ENCODE measurements at regions not wholly inside any gene's neighbourhood (a gene's known extent, or its start where the extent isn't known, plus 50 kb on each side); places are given as distances from the start of the nearest gene placed in this dataset.

DNA sequence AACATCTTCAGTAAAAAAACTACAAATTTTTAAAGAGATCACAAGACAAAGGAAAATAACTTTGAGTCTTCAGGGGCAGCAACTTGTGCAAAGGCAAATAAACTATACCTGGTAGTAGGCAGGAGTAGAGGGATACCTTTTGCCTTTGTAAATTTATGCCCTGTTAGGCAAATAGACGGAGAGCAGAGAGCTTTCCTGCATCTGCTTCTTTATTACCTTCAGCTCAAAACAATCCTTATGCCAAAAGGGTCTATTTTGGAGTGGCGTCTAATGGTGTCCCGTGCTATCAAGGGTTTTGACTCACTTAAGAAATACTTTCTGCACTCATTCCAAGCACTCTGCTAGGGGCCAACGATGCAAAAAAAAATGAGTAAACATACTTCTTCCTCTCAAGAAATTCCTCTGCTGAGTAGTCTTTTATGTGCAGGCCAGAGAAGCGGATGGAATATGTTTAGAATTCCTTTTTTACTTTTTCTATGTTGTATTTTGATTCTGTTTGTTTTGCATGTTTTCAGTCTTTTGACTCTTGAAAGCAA lies 131.9 kb downstream of the ANXA5 start:
- H3K36me3 Mint-ChIP-seq = no peaks in the 10 kb centered on the region
- peaks cover 6% of the 10 kb centered on the region for H3K9me3 Mint-ChIP-seq
- H3K27ac Mint-ChIP-seq = no peak overlapping the region
- no peak for TF ChIP-seq CTCF (IDR thresholded peaks at IDR 0.05; ENCODE audit: unreplicated experiment)
- H3K27me3 Mint-ChIP-seq (ENCODE audit: low read depth) = peaks cover 18% of the 10 kb centered on the region
- no peaks in the 10 kb centered on the region for H3K4me1 Mint-ChIP-seq
- DNase-seq (ENCODE audit: low spot score in 2 of 2, unreplicated experiment in 2 of 2) = no peak
- H3K4me3 Mint-ChIP-seq = no peak overlapping the region

GRCh38 chr4:121562811-121563210 lies 134.0 kb downstream of the ANXA5 start:
- H3K27me3 Mint-ChIP-seq (ENCODE audit: low read depth) = peaks cover 19% of the 10 kb centered on the region
- no peak overlapping the region for H3K4me3 Mint-ChIP-seq
- DNase-seq (ENCODE audit: low spot score in 2 of 2, unreplicated experiment in 2 of 2) = no peak
- no peaks in the 10 kb centered on the region for H3K4me1 Mint-ChIP-seq
- H3K27ac Mint-ChIP-seq = no peak overlapping the region
- no peak for TF ChIP-seq CTCF (IDR thresholded peaks at IDR 0.05; ENCODE audit: unreplicated experiment)
- H3K36me3 Mint-ChIP-seq = no peaks in the 10 kb centered on the region
- no peaks in the 10 kb centered on the region for H3K9me3 Mint-ChIP-seq

DNA sequence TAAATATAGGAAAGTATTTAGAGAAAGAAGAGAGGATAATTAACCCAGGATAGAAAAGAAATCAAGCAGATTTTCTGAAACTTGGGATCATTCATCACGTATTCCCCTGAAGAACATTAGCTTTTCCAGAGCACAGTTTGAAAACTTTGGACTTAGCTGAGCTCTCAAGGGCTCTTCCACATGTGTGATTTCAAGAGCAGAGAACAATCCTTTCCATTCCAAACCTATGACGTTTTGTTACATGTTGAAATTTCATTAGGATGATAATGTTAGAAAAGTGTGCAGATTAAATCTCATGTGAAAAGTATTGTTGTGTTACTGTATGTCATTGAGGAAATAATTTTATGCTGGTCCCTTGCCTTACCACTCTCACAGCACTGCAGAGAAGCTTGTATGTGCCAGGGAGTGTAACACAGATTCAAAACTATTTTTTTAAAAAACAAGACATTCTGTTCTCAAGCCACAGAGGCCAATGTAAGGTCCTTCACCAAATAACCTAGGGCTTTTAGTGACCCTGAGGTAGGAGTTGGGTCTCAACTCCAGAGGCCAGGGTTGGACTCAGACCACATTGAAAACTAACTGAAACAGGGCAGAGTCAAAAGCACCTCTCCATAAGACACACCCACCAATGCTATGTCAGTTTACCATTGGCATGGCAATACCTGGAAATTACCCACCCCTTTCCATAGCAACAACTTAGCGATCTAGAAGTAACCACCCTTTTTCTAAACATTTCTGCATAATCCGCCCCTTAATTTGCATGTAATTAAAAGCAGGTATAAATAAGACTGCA lies 141.3 kb downstream of the ANXA5 start:
- no peak for TF ChIP-seq CTCF (IDR thresholded peaks at IDR 0.05; ENCODE audit: unreplicated experiment)
- peaks cover 20% of the 10 kb centered on the region for H3K27me3 Mint-ChIP-seq (ENCODE audit: low read depth)
- no peak overlapping the region for H3K27ac Mint-ChIP-seq
- no peaks in the 10 kb centered on the region for H3K9me3 Mint-ChIP-seq
- no peaks in the 10 kb centered on the region for H3K36me3 Mint-ChIP-seq
- no peak overlapping the region for H3K4me3 Mint-ChIP-seq
- DNase-seq (ENCODE audit: low spot score in 2 of 2, unreplicated experiment in 2 of 2) = no peak
- H3K4me1 Mint-ChIP-seq = peaks cover 17% of the 10 kb centered on the region

- peaks cover 17% of the 10 kb centered on the region for H3K4me1 Mint-ChIP-seq
- H3K27ac Mint-ChIP-seq = no peak overlapping the region
- peaks cover 21% of the 10 kb centered on the region for H3K27me3 Mint-ChIP-seq (ENCODE audit: low read depth)
Measured at GRCh38 chr4:121554382-121554781, 142.4 kb downstream of the ANXA5 start.

GRCh38 chr4:121551881-121552280 lies 144.9 kb downstream of the ANXA5 start:
- DNase-seq (ENCODE audit: low spot score in 2 of 2, unreplicated experiment in 2 of 2) = no peak
- Mint-ChIP-seq H3K4me1 (peaks cover 17% of the 10 kb centered on the region), H3K4me3 (no peak overlapping the region), H3K36me3 (no peaks in the 10 kb centered on the region), H3K27ac (no peak overlapping the region), H3K9me3 (peaks cover 6% of the 10 kb centered on the region), H3K27me3 (ENCODE audit: low read depth) (peaks cover 35% of the 10 kb centered on the region)
- TF ChIP-seq CTCF (IDR thresholded peaks at IDR 0.05; ENCODE audit: unreplicated experiment) = no peak

More at GRCh38 chr4:121554382-121554781, 142.4 kb downstream of the ANXA5 start:
- DNase-seq (ENCODE audit: low spot score in 2 of 2, unreplicated experiment in 2 of 2) = no peak
- H3K4me3 Mint-ChIP-seq = no peak overlapping the region
- H3K9me3 Mint-ChIP-seq = peaks cover under 1% of the 10 kb centered on the region
- no peak for TF ChIP-seq CTCF (IDR thresholded peaks at IDR 0.05; ENCODE audit: unreplicated experiment)
- no peaks in the 10 kb centered on the region for H3K36me3 Mint-ChIP-seq

Measured in mesothelial cell of epicardium (in vitro differentiated cells).